Bronchial epithelial cell (primary cell): ENCODE measurements at regions not wholly inside any gene's neighbourhood (a gene's known extent, or its start where the extent isn't known, plus 50 kb on each side); places are given as distances from the start of the nearest gene placed in this dataset.

Experiments used
- DNase-seq: peaks from one replicate; pipeline ENCODE4 v3.0.0-alpha.2; 2010; ENCODE audit warnings: low read depth
- FAIRE-seq: peaks from 2 replicates; lab custom pipeline; 2011; peaks lifted over from hg19 to GRCh38; lab: Jason Lieb, UNC
- H3K27me3 ChIP-seq: 2 replicates; pipeline ENCODE4 v1.5.1; 2011; ENCODE audit warnings: low read length; ENCODE audit not compliant: control insufficient read depth, insufficient read depth
- H3K36me3 ChIP-seq: 2 replicates; pipeline ENCODE4 v1.5.1; 2011; ENCODE audit warnings: low read length; ENCODE audit not compliant: control insufficient read depth, insufficient read depth
- H3K4me3 ChIP-seq: 2 replicates; pipeline ENCODE4 v1.5.1; 2011; ENCODE audit warnings: mild to moderate bottlenecking, low read depth, low read length, control low read depth
- TF ChIP-seq, protein P1 (sequence below): IDR thresholded peaks from 2 replicates; pipeline ENCODE4 v1.5.1; 2011; ENCODE audit warnings: mild to moderate bottlenecking, moderate library complexity, low read length, control low read depth, inconsistent platforms; ENCODE audit not compliant: insufficient read depth, severe bottlenecking

- Histone ChIP-seq H3K27me3 (no peaks in the 10 kb centered on the region), H3K36me3 (no peaks in the 10 kb centered on the region), H3K4me3 (no peak overlapping the region)
- TF ChIP-seq, protein P1, sequence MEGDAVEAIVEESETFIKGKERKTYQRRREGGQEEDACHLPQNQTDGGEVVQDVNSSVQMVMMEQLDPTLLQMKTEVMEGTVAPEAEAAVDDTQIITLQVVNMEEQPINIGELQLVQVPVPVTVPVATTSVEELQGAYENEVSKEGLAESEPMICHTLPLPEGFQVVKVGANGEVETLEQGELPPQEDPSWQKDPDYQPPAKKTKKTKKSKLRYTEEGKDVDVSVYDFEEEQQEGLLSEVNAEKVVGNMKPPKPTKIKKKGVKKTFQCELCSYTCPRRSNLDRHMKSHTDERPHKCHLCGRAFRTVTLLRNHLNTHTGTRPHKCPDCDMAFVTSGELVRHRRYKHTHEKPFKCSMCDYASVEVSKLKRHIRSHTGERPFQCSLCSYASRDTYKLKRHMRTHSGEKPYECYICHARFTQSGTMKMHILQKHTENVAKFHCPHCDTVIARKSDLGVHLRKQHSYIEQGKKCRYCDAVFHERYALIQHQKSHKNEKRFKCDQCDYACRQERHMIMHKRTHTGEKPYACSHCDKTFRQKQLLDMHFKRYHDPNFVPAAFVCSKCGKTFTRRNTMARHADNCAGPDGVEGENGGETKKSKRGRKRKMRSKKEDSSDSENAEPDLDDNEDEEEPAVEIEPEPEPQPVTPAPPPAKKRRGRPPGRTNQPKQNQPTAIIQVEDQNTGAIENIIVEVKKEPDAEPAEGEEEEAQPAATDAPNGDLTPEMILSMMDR: no peak
- FAIRE-seq (no peak), DNase-seq (no peak)
These were observed 108.2 kb upstream of the NAV3 start for GRCh38 chr12:77722536-77722935.

GRCh38 chr12:77720258-77720657, 110.4 kb upstream of the NAV3 start:
- H3K36me3 ChIP-seq: no peaks in the 10 kb centered on the region
- DNase-seq: no peak
- H3K4me3 ChIP-seq: no peak overlapping the region
- TF ChIP-seq, protein P1: peak; percentile 39
- FAIRE-seq: no peak
- H3K27me3 ChIP-seq: no peaks in the 10 kb centered on the region

GRCh38 chr12:77710209-77710608, 120.5 kb upstream of the NAV3 start:
- FAIRE-seq (no peak), DNase-seq (no peak)

DNA sequence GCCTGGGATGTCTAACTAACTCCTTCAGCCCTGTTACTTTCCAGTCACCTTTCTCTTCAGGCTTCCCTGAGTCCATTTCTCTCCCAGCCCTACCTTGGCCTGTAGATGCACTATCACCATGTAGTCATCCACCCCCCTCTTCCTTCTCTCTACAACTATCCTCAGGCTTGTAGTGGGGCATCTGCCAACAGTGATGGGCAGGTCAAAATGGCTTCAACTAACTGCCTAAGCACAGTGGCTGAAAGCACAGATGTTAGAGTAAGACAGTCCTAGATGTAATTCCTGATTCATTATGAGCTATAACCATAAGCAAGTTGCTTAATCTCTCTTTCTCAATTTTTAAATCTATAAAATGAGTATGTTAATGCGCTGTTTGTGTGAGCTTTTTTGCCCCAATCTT, 133.6 kb upstream of the NAV3 start:
- DNase-seq (no peak), FAIRE-seq (no peak)
- no peak overlapping the region for H3K4me3 ChIP-seq
- H3K36me3 ChIP-seq: no peaks in the 10 kb centered on the region
- H3K27me3 ChIP-seq: no peaks in the 10 kb centered on the region
- TF ChIP-seq, protein P1: no peak

More at GRCh38 chr12:77710209-77710608, 120.5 kb upstream of the NAV3 start:
- TF ChIP-seq, protein P1: no peak
- Histone ChIP-seq H3K27me3 (no peaks in the 10 kb centered on the region), H3K4me3 (no peak overlapping the region), H3K36me3 (no peaks in the 10 kb centered on the region)

DNA sequence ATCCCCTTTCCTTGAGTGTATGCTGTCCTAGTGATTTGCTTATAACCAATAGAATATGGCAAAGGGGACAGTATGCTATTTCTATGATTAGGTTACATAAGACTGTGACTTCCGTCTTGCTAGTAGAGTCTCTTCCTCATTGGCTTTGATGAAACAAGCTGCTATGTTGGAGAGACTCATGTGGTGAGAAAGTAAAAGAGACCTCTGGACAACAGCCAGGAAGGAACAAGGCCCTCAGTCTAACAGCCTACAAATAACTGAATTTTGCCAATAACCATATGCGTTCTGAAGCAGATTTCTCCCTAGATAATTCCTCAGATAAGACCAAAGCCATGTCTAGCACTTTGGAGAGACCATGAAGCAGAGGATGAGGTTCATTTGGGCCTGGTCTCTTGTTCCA, 134.5 kb upstream of the NAV3 start:
- TF ChIP-seq, protein P1: no peak
- no peak for FAIRE-seq
- Histone ChIP-seq H3K36me3 (no peaks in the 10 kb centered on the region), H3K27me3 (no peaks in the 10 kb centered on the region), H3K4me3 (no peak overlapping the region)
- no peak for DNase-seq

DNA sequence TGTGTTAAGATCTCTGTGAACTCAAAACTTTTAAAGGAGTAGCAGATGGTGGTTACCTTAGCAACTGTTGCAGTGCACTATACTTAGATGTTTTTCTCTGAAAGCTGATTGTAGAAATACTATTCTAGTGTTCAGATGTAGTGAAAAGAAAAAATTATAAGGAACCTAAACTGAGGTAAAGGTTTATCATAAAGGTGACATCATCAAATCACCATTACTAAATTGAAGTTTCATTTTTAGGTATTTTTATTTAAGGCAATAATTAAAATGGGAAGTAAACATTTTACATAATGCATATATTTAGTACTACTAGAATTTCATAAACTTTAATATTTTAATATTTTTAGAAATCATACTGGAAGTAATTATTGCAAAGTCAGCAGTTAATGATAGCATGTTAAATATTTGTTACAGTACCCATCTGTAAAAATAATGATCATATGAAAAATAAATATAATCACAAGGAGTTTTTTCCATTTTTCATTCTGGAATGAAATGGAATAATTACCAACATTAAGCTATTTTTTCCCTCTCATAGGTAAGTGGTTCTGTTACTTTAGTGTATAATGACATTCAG, 141.1 kb upstream of the NAV3 start:
- TF ChIP-seq, protein P1: no peak
- Histone ChIP-seq H3K27me3 (no peaks in the 10 kb centered on the region), H3K36me3 (no peaks in the 10 kb centered on the region), H3K4me3 (no peak overlapping the region)
- no peak for FAIRE-seq
- DNase-seq: no peak
